ENCODE measurements at regions not wholly inside any gene's neighbourhood (a gene's known extent, or its start where the extent isn't known, plus 50 kb on each side); places are given as distances from the start of the nearest gene placed in this dataset.

DNA sequence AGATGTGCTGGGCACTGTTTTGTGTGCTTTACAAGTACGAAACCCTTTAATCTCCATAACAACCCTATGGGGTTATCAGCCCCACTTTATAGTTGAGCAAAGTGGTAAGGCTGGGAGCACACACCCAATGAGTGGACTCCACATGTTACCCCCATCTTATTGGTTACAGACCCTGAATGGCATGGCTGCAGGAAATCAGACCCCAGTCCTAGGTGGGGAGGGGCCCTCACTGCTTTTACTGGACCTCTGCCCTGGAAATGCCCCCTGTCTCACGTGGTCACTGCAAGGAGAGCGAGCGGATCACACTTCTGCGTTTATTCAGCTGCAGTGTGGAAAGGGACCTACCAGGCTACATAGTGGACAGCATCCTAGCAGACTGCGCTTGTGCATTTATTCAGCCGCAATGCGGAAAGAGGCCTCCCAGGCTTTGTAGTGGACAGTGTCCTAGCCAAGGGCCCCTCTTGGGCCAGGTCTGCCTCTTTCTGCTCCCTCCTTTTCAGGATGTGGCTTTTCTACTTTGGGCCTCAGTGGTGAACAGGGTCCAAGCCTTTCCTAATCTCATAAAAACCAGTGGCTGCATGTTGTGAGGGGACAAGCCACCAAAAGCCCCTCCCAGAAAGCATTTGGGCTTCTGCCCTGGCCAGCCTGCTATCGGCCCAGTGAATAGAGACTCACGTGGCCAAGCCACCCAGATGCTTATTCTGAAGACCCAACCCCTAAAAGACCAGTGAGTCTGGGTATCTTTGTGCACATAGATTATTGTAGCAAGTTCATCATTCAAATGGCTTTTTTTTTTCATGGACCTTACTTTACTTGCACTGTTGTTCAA, 405.7 kb upstream of the RNF32 start:
- H3K4me3 ChIP-seq: no peak overlapping the region
- no peaks in the 10 kb centered on the region for H3K4me1 ChIP-seq
- DNase-seq: no peak
- H3K27me3 ChIP-seq: no peaks in the 10 kb centered on the region
- in situ Hi-C loops (cut with MboI; ENCODE audit: low sequenced_read_pairs in 4 of 4) (no loop called here), intact Hi-C loops (cut with DNase I; ENCODE audit: low total_unique reads) (no loop called here)
- ATAC-seq: no peak
- no peaks in the 10 kb centered on the region for H3K36me3 ChIP-seq
- H3K9me3 ChIP-seq: no peaks in the 10 kb centered on the region
- no peak overlapping the region for H3K27ac ChIP-seq
- no peak for TF ChIP-seq POLR2A (IDR thresholded peaks at IDR 0.05)

DNA sequence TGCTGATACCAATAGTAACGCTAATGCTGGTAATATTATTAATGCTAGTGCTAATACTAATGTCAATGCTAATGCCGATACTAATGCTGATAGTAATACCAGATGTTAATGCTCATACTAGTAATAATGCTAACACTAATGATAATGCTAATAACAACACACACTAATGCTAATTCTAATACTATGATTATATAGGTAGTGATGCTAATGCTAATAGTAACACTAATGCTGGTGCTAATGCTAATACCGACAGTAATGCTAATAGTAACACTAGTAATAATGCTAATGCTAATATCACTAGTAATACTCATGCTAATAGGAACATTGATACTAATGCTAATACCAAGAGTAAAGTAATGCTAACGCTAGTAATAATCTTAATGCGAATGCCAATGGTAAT, 406.4 kb upstream of the RNF32 start:
- TF ChIP-seq POLR2A (IDR thresholded peaks at IDR 0.05) (no peak), CTCF (IDR thresholded peaks at IDR 0.05 in 4 of 5, conservative IDR thresholded peaks at IDR 0.05 in 1 of 5) (no peak)
- no peaks in the 10 kb centered on the region for H3K27me3 ChIP-seq
- H3K4me1 ChIP-seq: no peaks in the 10 kb centered on the region
- no peak for DNase-seq
- intact Hi-C loops (cut with DNase I; ENCODE audit: low total_unique reads) (no loop called here), in situ Hi-C loops (cut with MboI; ENCODE audit: low sequenced_read_pairs in 4 of 4) (no loop called here)
- H3K4me3 ChIP-seq: no peak overlapping the region
- no peak overlapping the region for H3K27ac ChIP-seq
- no peak for ATAC-seq
- H3K9me3 ChIP-seq: no peaks in the 10 kb centered on the region
- H3K36me3 ChIP-seq: no peaks in the 10 kb centered on the region

DNA sequence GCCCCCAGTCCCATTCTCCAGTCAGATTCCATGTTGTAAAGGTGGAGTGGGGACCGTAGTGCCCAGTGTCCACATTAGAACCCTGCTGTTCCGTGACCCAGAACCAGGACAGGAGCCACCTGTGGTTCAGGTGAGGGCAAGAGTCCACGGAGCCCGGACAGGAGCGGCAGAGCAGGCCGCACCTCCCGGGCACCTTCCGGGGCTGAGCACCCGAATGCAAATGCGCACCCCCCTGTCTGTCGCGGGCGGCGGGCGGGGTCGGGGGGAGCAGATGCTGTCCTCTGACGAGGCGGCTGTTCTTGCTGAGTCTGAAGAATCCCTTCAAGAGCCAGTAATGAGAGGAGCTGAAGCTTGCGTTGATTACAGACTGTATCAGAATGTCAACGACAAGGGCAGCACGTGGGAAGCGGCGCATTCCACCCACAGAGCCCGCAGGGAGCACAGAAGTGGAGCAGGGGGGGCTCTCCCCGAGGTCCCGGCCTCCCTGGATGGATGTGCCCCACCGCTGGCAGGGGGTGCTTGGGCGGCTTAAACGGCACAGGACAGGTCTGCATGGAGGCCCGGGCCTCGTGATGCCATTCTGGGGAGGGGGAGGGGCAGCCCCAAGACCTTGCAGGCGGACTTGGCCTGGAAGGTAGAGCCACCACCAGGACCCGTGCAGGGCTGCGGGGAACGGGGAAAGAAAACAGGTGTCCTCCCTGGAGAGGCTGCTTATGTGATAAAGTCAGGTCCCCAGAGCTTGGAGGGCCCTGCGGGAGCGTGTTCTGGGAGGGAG, 407.5 kb upstream of the RNF32 start:
- ATAC-seq (no peak), DNase-seq (no peak)
- Histone ChIP-seq H3K4me1 (no peaks in the 10 kb centered on the region), H3K27me3 (no peaks in the 10 kb centered on the region), H3K4me3 (no peak overlapping the region), H3K9me3 (no peaks in the 10 kb centered on the region), H3K36me3 (no peaks in the 10 kb centered on the region), H3K27ac (no peak overlapping the region)
- in situ Hi-C loops (cut with MboI; ENCODE audit: low sequenced_read_pairs in 4 of 4): no loop called here
- intact Hi-C loops (cut with DNase I; ENCODE audit: low total_unique reads): no loop called here
- TF ChIP-seq POLR2A (IDR thresholded peaks at IDR 0.05): no peak
- no peak for TF ChIP-seq CTCF (IDR thresholded peaks at IDR 0.05 in 4 of 5, conservative IDR thresholded peaks at IDR 0.05 in 1 of 5)

- DNase-seq (no peak), ATAC-seq (no peak)
- intact Hi-C loops (cut with DNase I; ENCODE audit: low total_unique reads): no loop called here
These were observed 410.0 kb upstream of the RNF32 start for GRCh38 chr7:156230576-156230975.

More at GRCh38 chr7:156230576-156230975, 410.0 kb upstream of the RNF32 start:
- no peaks in the 10 kb centered on the region for H3K9me3 ChIP-seq
- H3K36me3 ChIP-seq: no peaks in the 10 kb centered on the region
- in situ Hi-C loops (cut with MboI; ENCODE audit: low sequenced_read_pairs in 4 of 4): no loop called here
- H3K27ac ChIP-seq: no peak overlapping the region
- TF ChIP-seq CTCF (IDR thresholded peaks at IDR 0.05 in 4 of 5, conservative IDR thresholded peaks at IDR 0.05 in 1 of 5) (no peak), POLR2A (IDR thresholded peaks at IDR 0.05) (no peak)
- no peak overlapping the region for H3K4me3 ChIP-seq
- H3K4me1 ChIP-seq: no peaks in the 10 kb centered on the region
- no peaks in the 10 kb centered on the region for H3K27me3 ChIP-seq

All from gastrocnemius medialis (tissue), 4 donors.